Testis (tissue), 2 donors: ENCODE measurements at regions not wholly inside any gene's neighbourhood (a gene's known extent, or its start where the extent isn't known, plus 50 kb on each side); places are given as distances from the start of the nearest gene placed in this dataset.

Experiments used
- POLR2A ChIP-seq: fragments of 450-650 bp; IDR thresholded peaks from one replicate; pipeline ENCODE4 v1.6.1; 2017; ENCODE audit warnings: antibody characterized with exemption, mild to moderate bottlenecking, moderate library complexity
- TF ChIP-seq, protein P1 (sequence below), 3 experiments: fragments of 450-650 bp in 2 of 3; fragments of 200-600 bp in 1 of 3; sonication (generic) in 1 of 3; IDR thresholded peaks; one replicate each; pipeline ENCODE4 v1.5.1; 2016 to 2019; ENCODE audit warnings: antibody characterized with exemption in 3 of 3, mild to moderate bottlenecking in 2 of 3, moderate library complexity in 1 of 3

DNA sequence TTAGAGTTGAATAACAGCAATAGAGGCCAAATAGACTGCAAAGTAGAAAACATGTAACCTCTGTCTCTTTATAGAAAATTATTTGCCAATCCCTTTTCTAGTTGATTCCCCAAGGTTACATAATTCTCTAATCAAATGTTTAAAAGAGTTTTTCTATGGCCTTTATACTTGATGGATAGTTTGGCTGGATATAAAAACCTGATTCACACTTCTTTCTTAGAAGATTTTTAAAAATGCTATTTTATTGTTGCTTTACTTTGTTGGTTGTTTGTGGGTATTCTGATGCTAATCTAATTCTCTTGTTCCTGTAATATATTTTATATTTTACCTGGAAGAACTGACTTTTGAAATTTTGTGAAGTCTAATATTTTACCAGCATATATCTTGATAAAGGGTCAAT is 331.1 kb upstream of the MTPN start:
- TF ChIP-seq POLR2A: no peak
- TF ChIP-seq, protein P1, sequence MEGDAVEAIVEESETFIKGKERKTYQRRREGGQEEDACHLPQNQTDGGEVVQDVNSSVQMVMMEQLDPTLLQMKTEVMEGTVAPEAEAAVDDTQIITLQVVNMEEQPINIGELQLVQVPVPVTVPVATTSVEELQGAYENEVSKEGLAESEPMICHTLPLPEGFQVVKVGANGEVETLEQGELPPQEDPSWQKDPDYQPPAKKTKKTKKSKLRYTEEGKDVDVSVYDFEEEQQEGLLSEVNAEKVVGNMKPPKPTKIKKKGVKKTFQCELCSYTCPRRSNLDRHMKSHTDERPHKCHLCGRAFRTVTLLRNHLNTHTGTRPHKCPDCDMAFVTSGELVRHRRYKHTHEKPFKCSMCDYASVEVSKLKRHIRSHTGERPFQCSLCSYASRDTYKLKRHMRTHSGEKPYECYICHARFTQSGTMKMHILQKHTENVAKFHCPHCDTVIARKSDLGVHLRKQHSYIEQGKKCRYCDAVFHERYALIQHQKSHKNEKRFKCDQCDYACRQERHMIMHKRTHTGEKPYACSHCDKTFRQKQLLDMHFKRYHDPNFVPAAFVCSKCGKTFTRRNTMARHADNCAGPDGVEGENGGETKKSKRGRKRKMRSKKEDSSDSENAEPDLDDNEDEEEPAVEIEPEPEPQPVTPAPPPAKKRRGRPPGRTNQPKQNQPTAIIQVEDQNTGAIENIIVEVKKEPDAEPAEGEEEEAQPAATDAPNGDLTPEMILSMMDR (IDR thresholded peaks at IDR 0.05): no peak
